Brain microvascular endothelial cell (primary cell): ENCODE measurements at regions not wholly inside any gene's neighbourhood (a gene's known extent, or its start where the extent isn't known, plus 50 kb on each side); places are given as distances from the start of the nearest gene placed in this dataset.

Experiments used
- DNase-seq: peaks from one replicate; pipeline ENCODE4 v3.0.0-alpha.2; 2020
- H3K27ac ChIP-seq: fragments of 250-450 bp; sonication (Bioruptor Pico); 2 replicates; pipeline ENCODE4 v1.5.1; 2020; ENCODE audit warnings: mild to moderate bottlenecking, moderate library complexity
- H3K27me3 ChIP-seq: fragments of 250-450 bp; sonication (Bioruptor Pico); replicated peaks from 2 replicates; pipeline ENCODE4 v1.5.1; 2020; ENCODE audit warnings: mild to moderate bottlenecking
- H3K36me3 ChIP-seq: fragments of 250-450 bp; sonication (Bioruptor Pico); replicated peaks from 2 replicates; pipeline ENCODE4 v1.5.1; 2020; ENCODE audit warnings: mild to moderate bottlenecking
- H3K4me3 ChIP-seq: 2 replicates; pipeline ENCODE4 v1.5.1; 2011; ENCODE audit warnings: low read depth, mild to moderate bottlenecking, control low read depth, low read length, moderate library complexity
- in situ Hi-C: cut with HindIII; loops from 2 replicates; pipeline ENCODE4 v1.10.0; 2017; ENCODE audit warnings: low sequenced_read_pairs, low pct_ligation_motif_present
- TF ChIP-seq, protein P1 (sequence below): IDR thresholded peaks from 2 replicates; pipeline ENCODE4 v1.5.1; 2011; ENCODE audit warnings: low read depth, mild to moderate bottlenecking, moderate library complexity, low read length, control low read depth, inconsistent platforms; ENCODE audit errors: missing control alignments

DNA sequence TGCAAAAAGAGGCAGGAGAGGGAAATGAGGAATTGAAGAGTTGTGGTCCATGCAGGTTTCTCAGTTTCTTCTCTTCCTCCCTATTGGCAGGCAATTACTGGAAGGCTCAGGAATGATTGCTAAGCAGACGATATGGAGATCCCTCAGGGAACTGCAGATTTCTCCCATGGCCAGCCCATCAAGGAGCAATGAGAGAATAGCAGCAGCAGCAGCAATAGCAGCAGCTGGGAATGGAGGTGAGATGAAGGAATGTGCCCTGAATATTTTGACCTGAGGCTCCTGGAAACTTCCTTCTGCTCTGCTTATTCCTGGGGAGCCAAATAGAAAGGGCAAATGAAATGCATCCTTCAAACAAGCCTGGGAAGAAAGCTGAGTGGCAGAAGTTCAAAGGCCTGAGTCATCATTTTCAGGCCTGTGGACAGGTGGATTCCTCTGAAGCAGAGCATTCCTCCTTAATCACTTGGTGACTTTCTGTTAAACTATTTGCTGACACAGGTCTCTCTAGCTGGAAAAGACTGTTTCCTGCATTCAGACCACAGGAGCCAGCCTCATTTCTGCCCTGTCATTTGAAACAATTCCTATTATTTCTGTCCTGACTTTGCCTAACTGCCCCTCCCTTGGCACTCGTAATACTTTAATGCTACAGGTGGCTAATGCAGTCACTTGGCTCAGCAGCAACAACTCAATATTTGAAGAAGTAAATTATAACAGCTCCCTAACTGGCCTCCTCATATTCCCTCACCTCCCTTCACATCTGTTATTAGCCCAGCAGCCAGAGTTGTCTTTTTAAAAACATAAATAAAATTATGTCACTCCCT is 146.9 kb upstream of the GADL1 start:
- peak; percentile 83 for DNase-seq
- Histone ChIP-seq H3K4me3 (no peak overlapping the region), H3K27me3 (no peaks in the 10 kb centered on the region), H3K36me3 (no peaks in the 10 kb centered on the region), H3K27ac (peak overlapping the region; percentile 27)
- in situ Hi-C loops: no loop called here
- TF ChIP-seq, protein P1, sequence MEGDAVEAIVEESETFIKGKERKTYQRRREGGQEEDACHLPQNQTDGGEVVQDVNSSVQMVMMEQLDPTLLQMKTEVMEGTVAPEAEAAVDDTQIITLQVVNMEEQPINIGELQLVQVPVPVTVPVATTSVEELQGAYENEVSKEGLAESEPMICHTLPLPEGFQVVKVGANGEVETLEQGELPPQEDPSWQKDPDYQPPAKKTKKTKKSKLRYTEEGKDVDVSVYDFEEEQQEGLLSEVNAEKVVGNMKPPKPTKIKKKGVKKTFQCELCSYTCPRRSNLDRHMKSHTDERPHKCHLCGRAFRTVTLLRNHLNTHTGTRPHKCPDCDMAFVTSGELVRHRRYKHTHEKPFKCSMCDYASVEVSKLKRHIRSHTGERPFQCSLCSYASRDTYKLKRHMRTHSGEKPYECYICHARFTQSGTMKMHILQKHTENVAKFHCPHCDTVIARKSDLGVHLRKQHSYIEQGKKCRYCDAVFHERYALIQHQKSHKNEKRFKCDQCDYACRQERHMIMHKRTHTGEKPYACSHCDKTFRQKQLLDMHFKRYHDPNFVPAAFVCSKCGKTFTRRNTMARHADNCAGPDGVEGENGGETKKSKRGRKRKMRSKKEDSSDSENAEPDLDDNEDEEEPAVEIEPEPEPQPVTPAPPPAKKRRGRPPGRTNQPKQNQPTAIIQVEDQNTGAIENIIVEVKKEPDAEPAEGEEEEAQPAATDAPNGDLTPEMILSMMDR: no peak

DNA sequence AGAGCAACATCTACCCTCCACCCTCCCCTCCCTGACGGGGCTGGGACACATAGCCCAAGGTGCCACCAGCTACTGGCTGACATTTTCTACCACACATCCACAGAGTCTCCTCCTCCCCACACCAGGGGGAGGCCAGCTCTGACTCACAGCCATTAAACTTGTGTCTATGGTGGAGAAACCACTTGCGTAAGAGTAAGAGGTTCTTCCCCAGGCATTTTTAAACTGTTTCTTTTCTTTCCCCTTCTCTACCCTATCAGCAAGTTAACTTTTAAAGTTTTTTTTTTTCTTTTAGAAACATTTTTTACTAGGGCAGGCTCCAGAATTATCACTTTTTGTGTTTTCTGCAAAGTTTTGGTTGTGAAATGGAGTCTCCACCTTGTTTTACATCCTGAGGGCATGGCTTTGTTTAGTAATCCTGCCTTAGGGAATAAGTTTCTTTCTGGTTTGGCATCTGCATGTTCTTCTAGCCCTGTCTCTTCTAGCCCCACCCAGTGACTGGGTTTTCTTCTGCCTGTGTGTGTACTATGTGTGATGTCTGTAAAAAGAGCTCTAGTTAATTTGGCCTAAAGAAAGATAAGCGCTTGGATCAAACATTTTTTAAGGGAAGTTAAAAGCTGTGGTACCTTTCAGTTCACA is 148.8 kb upstream of the GADL1 start:
- H3K27ac ChIP-seq: no peak overlapping the region
- no peaks in the 10 kb centered on the region for H3K27me3 ChIP-seq
- in situ Hi-C loops: no loop called here
- TF ChIP-seq, protein P1: no peak
- DNase-seq: no peak
- H3K36me3 ChIP-seq: no peaks in the 10 kb centered on the region
- H3K4me3 ChIP-seq: no peak overlapping the region

DNA sequence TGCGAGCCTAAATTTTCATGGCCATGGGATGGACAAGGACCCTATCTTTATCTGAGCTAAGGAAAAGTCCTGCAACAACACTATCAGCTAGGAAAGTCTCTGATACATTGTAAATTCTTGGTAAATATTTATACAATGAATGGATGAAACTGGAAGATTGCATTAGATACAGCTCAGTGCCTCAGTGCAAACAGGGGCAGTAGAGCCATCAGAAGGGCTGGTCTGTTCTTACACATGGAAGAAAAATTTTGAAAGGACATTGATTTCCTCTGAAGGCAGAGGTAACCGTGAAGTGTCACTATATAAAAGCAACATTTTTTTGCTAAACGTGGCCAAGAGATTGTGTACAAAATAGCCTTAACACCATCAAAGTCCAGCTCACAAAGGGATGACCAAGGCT is 153.2 kb upstream of the GADL1 start:
- no peak overlapping the region for H3K27ac ChIP-seq
- no peaks in the 10 kb centered on the region for H3K36me3 ChIP-seq
- H3K4me3 ChIP-seq: no peak overlapping the region
- in situ Hi-C loops: no loop called here
- H3K27me3 ChIP-seq: no peaks in the 10 kb centered on the region
- TF ChIP-seq, protein P1: no peak
- no peak for DNase-seq

DNA sequence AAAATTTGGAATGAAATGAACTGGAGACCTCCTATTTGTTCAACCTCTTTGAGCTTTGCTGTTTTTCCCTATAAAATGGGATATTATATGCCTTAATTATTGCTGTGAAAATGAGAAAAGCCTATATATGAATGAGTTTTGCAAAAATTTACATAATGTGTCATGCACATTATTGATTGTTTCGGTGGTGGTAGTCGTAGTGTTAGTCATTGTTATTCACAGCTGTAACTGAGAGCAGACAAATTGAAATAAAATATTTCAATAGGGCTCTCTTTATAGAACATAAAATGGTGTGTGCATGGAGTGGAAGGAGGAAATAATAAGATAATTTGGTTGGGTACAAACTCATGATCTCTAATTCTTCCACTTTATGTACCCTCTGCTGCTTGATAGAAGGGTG is 153.7 kb upstream of the GADL1 start:
- Histone ChIP-seq H3K36me3 (no peaks in the 10 kb centered on the region), H3K27me3 (no peaks in the 10 kb centered on the region), H3K27ac (no peak overlapping the region), H3K4me3 (no peak overlapping the region)
- DNase-seq: no peak
- in situ Hi-C loops: no loop called here
- TF ChIP-seq, protein P1: no peak

DNA sequence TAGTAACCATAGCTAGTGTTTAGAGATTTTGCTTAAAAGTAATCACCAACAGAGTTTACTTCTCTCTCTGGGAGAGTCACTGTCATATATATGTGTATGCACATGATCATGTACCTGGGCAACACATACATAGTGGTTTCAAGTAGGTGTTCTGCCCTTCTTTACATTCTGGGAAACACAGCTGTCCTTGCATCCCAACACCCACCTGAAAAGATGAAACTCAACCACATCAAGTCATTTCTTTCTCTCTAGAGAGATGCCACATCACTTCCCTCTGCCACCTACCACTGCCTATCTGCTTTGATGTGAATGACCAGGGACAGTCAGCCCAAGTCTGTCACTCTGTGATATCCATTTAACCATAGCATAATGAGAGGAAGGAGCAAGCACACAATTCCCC is 155.8 kb upstream of the GADL1 start:
- DNase-seq: no peak
- H3K27ac ChIP-seq: no peak overlapping the region
- H3K36me3 ChIP-seq: no peaks in the 10 kb centered on the region
- no peaks in the 10 kb centered on the region for H3K27me3 ChIP-seq
- no peak overlapping the region for H3K4me3 ChIP-seq
- TF ChIP-seq, protein P1: no peak
- in situ Hi-C loops: no loop called here

DNA sequence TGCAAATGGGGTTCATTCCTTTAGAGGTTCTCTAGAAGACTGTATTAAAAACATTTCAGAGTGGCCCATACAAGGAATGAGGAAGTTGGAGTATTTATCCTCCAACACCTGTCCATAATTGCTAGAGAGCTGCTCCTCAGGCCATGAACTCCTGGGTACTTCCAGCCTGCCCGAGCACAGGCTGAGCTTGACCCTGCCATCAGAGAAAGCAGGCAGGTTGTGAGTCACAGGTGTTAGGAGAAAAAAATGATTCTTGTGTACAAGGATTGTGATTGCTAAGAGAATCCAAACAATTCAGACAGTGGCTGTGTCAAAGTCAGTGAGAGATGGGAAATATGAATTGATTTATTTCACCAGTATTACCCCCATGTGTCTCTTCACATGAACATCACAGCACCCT is 156.8 kb upstream of the GADL1 start:
- no peaks in the 10 kb centered on the region for H3K36me3 ChIP-seq
- in situ Hi-C loops: no loop called here

More for the DNA sequence above, 156.8 kb upstream of the GADL1 start:
- TF ChIP-seq, protein P1: no peak
- Histone ChIP-seq H3K4me3 (no peak overlapping the region), H3K27ac (no peak overlapping the region), H3K27me3 (no peaks in the 10 kb centered on the region)
- no peak for DNase-seq
